NCI-H2171 treated with DMSO at 0.1 percent for 48 hours (cell line): ENCODE measurements at regions not wholly inside any gene's neighbourhood (a gene's known extent, or its start where the extent isn't known, plus 50 kb on each side); places are given as distances from the start of the nearest gene placed in this dataset.
A peak's percentile ranks its signal among the peaks of the same experiment; 100 is the strongest.

ENCODE experiments used
- DNase-seq: peaks from one replicate; lab custom pipeline; 2025; lab: John Stamatoyannopoulos, UW

- DNase-seq: no peak
These were observed 301.7 kb upstream of the IRX5 start for GRCh38 chr16:54628796-54629625.

- DNase-seq: no peak
These were observed 303.0 kb upstream of the IRX5 start for GRCh38 chr16:54627616-54628015.

GRCh38 chr16:54623636-54624035, 307.0 kb upstream of the IRX5 start:
- DNase-seq: no peak

- DNase-seq: no peak
These were observed 310.5 kb upstream of the IRX5 start for GRCh38 chr16:54620197-54620596.

- no peak for DNase-seq
These were observed 314.1 kb upstream of the IRX5 start for GRCh38 chr16:54616610-54617009.

- DNase-seq: no peak
These were observed 319.0 kb upstream of the IRX3 start for GRCh38 chr16:54605536-54606066.

GRCh38 chr16:54602666-54603065, 316.1 kb upstream of the IRX3 start:
- peak; percentile 98 for DNase-seq

GRCh38 chr16:54597222-54597621, 310.6 kb upstream of the IRX3 start:
- no peak for DNase-seq

GRCh38 chr16:54595621-54596020, 309.0 kb upstream of the IRX3 start:
- peak; percentile 2 for DNase-seq

GRCh38 chr16:54594601-54595391, 308.2 kb upstream of the IRX3 start:
- no peak for DNase-seq

GRCh38 chr16:54591816-54592246, 305.2 kb upstream of the IRX3 start:
- DNase-seq: no peak

GRCh38 chr16:54590836-54591235, 304.2 kb upstream of the IRX3 start:
- DNase-seq: no peak

- no peak for DNase-seq
These were observed 302.7 kb upstream of the IRX3 start for GRCh38 chr16:54589326-54589725.

GRCh38 chr16:54588026-54588425, 301.4 kb upstream of the IRX3 start:
- no peak for DNase-seq

- DNase-seq: no peak
These were observed 300.6 kb upstream of the IRX3 start for GRCh38 chr16:54587176-54587515.

- no peak for DNase-seq
These were observed 300.0 kb upstream of the IRX3 start for GRCh38 chr16:54586474-54587175.

GRCh38 chr16:54585998-54586340, 299.4 kb upstream of the IRX3 start:
- peak; percentile 39 for DNase-seq

GRCh38 chr16:54585094-54585997, 298.8 kb upstream of the IRX3 start:
- no peak for DNase-seq

- DNase-seq: no peak
These were observed 297.5 kb upstream of the IRX3 start for GRCh38 chr16:54584121-54584520.

- DNase-seq: peak; percentile 91
These were observed 296.2 kb upstream of the IRX3 start for GRCh38 chr16:54582631-54583250.

GRCh38 chr16:54579106-54579728, 292.6 kb upstream of the IRX3 start:
- DNase-seq: no peak
